ENCODE measurements at regions not wholly inside any gene's neighbourhood (a gene's known extent, or its start where the extent isn't known, plus 50 kb on each side); places are given as distances from the start of the nearest gene placed in this dataset.
"Not testable (repeated sequence)": the region's sequence is repeated elsewhere in the genome, so short reads cannot be mapped to it uniquely, and the experiment has no call there.

GRCh38 chr4:8673106-8673505 is 80.5 kb downstream of the CPZ start:
- DNase-seq, result not testable (repeated sequence)

- no peak for DNase-seq
Measured at GRCh38 chr4:8672486-8672885, 79.9 kb downstream of the CPZ start.

GRCh38 chr4:8671712-8672290 is 79.2 kb downstream of the CPZ start:
- no peak for DNase-seq

Measured in Kasumi-1 (cell line).